NT2/D1 (cell line): ENCODE measurements at regions not wholly inside any gene's neighbourhood (a gene's known extent, or its start where the extent isn't known, plus 50 kb on each side); places are given as distances from the start of the nearest gene placed in this dataset.

ENCODE experiments used
- DNase-seq: peaks from one replicate; pipeline ENCODE4 v3.0.0-alpha.2; 2011; ENCODE audit warnings: low read depth, low spot score
- H3K27me3 ChIP-seq: 2 replicates; pipeline ENCODE4 v1.6.0; 2011; ENCODE audit warnings: mild to moderate bottlenecking; ENCODE audit not compliant: insufficient read length, insufficient read depth
- H3K36me3 ChIP-seq: 2 replicates; pipeline ENCODE4 v1.6.1; 2011; ENCODE audit warnings: mild to moderate bottlenecking, low read length, mixed read lengths; ENCODE audit not compliant: insufficient read depth, insufficient read length
- H3K4me1 ChIP-seq: 2 replicates; pipeline ENCODE4 v1.5.1; 2011; ENCODE audit not compliant: insufficient read depth, insufficient read length
- H3K4me3 ChIP-seq: 2 replicates; pipeline ENCODE4 v1.5.1; 2011; ENCODE audit warnings: low read depth; ENCODE audit not compliant: insufficient read length
- H3K9ac ChIP-seq: 2 replicates; pipeline ENCODE4 v1.6.0; 2011; ENCODE audit warnings: low read depth; ENCODE audit not compliant: insufficient read length
- H3K9me3 ChIP-seq: 2 replicates; pipeline ENCODE4 v1.5.1; 2011; ENCODE audit warnings: mild to moderate bottlenecking, low read length; ENCODE audit not compliant: insufficient read depth
- SUZ12 ChIP-seq: IDR thresholded peaks from 2 replicates; pipeline ENCODE4 v1.6.1; 2011; ENCODE audit not compliant: insufficient read length, insufficient read depth; ENCODE audit errors: extremely low read depth
- YY1 ChIP-seq: IDR thresholded peaks from 2 replicates; pipeline ENCODE4 v1.6.1; 2011; ENCODE audit not compliant: insufficient read length, insufficient read depth
- ZNF274 ChIP-seq: IDR thresholded peaks from 2 replicates; pipeline ENCODE4 v1.6.1; 2011; ENCODE audit warnings: mild to moderate bottlenecking, low read depth, low read length

DNA sequence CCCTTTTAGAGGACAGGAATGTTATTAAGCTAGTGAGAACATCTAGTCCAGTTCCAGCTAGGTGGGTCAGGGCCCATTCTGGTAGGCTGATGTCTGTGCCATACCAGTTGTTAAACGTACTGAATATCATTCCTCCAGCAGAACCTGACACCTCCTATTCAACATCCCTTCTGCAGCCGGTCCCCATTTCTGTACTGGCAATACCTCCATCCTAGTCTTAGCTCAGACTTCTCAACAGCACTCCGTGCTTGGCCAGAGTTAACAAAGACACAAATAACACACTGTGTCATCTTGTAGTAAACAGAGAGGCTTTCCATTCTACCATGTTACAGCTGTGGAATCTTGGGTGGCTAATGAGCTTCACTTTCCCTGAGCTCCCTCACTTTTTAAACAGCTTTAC, 94.3 kb upstream of the PDE3A start:
- no peaks in the 10 kb centered on the region for H3K27me3 ChIP-seq
- no peaks in the 10 kb centered on the region for H3K9me3 ChIP-seq
- no peak for DNase-seq
- TF ChIP-seq YY1: no peak
- TF ChIP-seq ZNF274: no peak
- TF ChIP-seq SUZ12: no peak
- no peak overlapping the region for H3K9ac ChIP-seq
- no peaks in the 10 kb centered on the region for H3K36me3 ChIP-seq
- no peaks in the 10 kb centered on the region for H3K4me1 ChIP-seq
- H3K4me3 ChIP-seq: no peak overlapping the region

DNA sequence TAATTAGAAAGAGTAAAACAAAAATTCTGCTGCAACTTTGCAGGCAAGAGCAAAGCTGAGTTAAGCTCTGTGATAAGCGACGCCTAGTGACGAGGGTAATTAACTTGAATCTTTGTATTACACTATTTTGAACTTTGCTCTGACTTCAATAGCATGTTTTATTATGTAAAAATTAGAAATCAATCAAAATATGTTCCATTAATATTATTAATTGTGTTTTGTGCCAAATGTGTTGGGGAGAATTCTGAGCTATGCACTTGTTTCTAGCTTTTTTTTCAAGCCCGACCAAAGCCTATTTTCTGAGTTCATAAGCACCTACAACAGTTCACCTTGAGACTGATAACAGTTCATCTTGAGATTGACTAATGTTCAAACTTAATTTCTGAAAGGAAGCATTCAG, 90.1 kb upstream of the PDE3A start:
- TF ChIP-seq SUZ12: no peak
- no peak for TF ChIP-seq YY1
- Histone ChIP-seq H3K9ac (no peak overlapping the region), H3K9me3 (no peaks in the 10 kb centered on the region), H3K36me3 (no peaks in the 10 kb centered on the region), H3K4me1 (no peaks in the 10 kb centered on the region), H3K4me3 (no peak overlapping the region), H3K27me3 (no peaks in the 10 kb centered on the region)
- DNase-seq: no peak

DNA sequence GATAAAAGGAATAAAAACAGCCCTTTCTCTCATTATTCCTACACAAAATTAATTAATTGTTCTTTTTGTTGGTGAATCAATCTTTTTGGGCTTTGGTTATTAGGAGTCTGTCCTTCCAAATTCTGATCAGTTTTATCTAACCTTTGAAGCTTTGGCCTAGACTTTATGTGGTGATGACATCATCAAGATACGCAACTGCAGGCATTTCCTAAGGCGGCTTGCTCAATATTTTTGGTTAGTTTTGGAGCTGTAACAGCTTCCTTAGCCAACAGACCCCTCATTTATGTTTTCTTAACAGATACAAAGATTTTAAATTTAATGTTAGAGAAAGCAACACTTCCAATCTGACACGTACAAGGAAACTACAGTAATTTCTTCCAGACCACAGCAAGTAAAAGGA, 87.8 kb upstream of the PDE3A start:
- DNase-seq: no peak
- no peak overlapping the region for H3K4me3 ChIP-seq
- H3K9me3 ChIP-seq: no peaks in the 10 kb centered on the region
- no peak overlapping the region for H3K9ac ChIP-seq
- no peaks in the 10 kb centered on the region for H3K36me3 ChIP-seq
- TF ChIP-seq YY1: no peak
- no peak for TF ChIP-seq SUZ12
- no peak for TF ChIP-seq ZNF274
- no peaks in the 10 kb centered on the region for H3K27me3 ChIP-seq
- H3K4me1 ChIP-seq: no peaks in the 10 kb centered on the region

DNA sequence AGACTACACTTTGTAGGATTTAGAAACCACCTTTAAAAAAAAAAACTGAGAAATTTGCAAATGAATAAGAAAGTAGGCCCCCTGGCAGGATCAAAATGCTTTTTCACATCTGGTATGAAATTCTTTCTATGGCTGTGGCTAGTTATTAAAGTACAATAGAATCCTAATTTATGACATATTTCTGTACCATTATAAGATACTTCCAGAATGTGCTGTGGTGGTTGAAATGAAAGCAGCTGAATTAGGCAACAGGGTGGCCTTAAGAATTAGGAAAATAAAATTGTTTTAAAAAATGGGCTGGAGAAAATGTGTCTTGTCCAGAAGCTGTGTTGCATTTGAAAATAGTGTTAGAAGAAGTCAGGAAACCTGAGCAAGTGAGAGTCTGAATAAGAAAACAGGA, 85.9 kb upstream of the PDE3A start:
- Histone ChIP-seq H3K9ac (no peak overlapping the region), H3K36me3 (no peaks in the 10 kb centered on the region), H3K4me1 (no peaks in the 10 kb centered on the region), H3K4me3 (no peak overlapping the region), H3K27me3 (no peaks in the 10 kb centered on the region), H3K9me3 (peaks cover 7% of the 10 kb centered on the region)
- no peak for DNase-seq
- TF ChIP-seq YY1 (no peak), ZNF274 (no peak), SUZ12 (no peak)

DNA sequence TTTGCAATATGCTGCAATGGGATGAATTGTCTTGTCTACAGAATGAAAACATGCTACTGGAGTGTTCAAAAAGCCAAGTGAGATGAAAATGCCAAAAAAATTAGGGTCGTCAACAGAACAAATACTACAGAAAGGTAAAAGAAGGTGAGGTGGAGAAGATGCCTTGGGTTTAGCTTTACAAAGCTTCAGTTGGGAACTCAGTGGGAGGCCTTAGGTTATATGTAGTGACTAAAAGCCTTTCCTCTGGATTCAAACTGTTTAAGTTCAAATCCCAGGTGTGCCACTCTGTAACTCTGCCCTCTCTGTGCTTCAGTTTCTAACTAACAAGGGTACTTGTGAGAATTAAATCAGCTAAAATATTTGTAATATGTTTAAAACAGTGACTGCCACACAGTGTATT, 84.9 kb upstream of the PDE3A start:
- H3K27me3 ChIP-seq: no peaks in the 10 kb centered on the region
- no peak for TF ChIP-seq ZNF274
- TF ChIP-seq SUZ12: no peak
- TF ChIP-seq YY1: no peak
- H3K36me3 ChIP-seq: no peaks in the 10 kb centered on the region
- H3K4me3 ChIP-seq: no peak overlapping the region
- no peak overlapping the region for H3K9ac ChIP-seq
- no peak for DNase-seq
- H3K9me3 ChIP-seq: peaks cover 7% of the 10 kb centered on the region
- H3K4me1 ChIP-seq: no peaks in the 10 kb centered on the region

DNA sequence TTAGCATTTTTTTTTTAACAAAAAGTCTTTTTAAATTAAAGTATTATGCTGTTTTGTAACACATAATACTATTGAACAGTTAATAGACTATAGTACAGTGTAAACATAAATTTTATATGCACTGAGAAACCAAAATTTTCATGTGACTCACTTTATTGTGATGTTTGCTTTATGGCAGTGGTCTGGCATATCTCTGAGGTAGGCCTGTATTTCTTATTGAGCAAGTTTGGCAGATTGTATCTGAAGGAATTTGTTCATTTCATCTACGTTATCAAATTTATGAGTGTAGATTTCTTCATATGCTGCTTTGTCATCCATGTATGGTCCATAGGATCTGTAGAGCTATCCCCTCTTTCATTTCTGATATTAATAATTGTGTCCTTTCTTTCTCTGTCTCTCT, 78.8 kb upstream of the PDE3A start:
- Histone ChIP-seq H3K9ac (no peak overlapping the region), H3K36me3 (no peaks in the 10 kb centered on the region), H3K9me3 (peaks cover 18% of the 10 kb centered on the region), H3K27me3 (no peaks in the 10 kb centered on the region), H3K4me3 (no peak overlapping the region), H3K4me1 (no peaks in the 10 kb centered on the region)
- DNase-seq: no peak
- TF ChIP-seq YY1 (no peak), SUZ12 (no peak), ZNF274 (no peak)

DNA sequence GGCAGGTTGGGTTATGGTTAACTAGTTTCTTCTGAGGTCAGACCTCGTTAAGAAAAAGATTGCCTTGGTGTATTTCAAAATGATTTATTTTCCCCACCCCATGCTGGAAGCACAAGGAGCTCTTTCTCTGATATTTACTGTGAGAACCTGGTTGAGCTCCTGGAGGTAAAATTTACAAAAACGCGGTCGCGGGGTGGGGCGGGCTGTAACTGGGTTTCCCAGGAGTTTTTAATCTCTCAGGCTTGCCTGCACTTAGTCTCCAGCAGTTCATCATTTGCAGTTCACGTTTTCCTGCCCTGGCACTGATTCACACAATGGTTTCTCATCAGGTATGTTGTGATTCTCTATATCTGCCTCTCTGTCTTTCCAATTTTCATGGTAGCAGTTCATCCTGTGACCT, 67.9 kb upstream of the PDE3A start:
- no peak for DNase-seq
- H3K4me3 ChIP-seq: no peak overlapping the region
- no peaks in the 10 kb centered on the region for H3K27me3 ChIP-seq
- no peak overlapping the region for H3K9ac ChIP-seq
- H3K36me3 ChIP-seq: no peaks in the 10 kb centered on the region
- TF ChIP-seq SUZ12 (no peak), ZNF274 (no peak), YY1 (no peak)
- H3K9me3 ChIP-seq: peaks cover 15% of the 10 kb centered on the region
- H3K4me1 ChIP-seq: no peaks in the 10 kb centered on the region

DNA sequence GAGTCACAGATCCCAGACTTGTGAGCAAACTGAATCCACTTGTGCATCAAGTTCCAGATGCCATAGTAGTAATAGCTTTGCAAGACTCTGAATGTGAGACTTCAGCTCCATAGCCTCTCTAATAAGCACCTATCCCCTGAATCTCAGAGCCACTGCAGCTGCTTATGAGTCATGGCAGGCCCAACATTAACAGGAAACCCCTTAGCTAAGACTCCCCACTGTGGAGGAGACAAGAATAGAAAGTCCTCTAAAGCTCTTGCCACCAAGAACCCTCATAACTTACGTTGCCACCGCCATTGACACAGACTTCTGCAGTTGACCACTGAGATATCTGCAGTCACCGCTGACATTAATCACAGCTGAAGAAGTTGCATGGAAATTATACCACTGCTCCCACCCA, 62.9 kb upstream of the PDE3A start:
- Histone ChIP-seq H3K27me3 (no peaks in the 10 kb centered on the region), H3K4me3 (no peak overlapping the region), H3K9ac (no peak overlapping the region), H3K9me3 (peaks cover 24% of the 10 kb centered on the region), H3K36me3 (no peaks in the 10 kb centered on the region), H3K4me1 (no peaks in the 10 kb centered on the region)
- no peak for DNase-seq
- TF ChIP-seq SUZ12: no peak
- TF ChIP-seq ZNF274: no peak
- TF ChIP-seq YY1: no peak
